Spleen (tissue), 11 donors: ENCODE measurements at regions not wholly inside any gene's neighbourhood (a gene's known extent, or its start where the extent isn't known, plus 50 kb on each side); places are given as distances from the start of the nearest gene placed in this dataset.

ENCODE experiments used
- DNase-seq: peaks from one replicate; pipeline ENCODE4 v3.0.0-alpha.2; 2020
- H3K27ac ChIP-seq, 8 donors: fragments of 200-600 bp; sonication (generic) in 7 of 8; 1 replicate in 4 of 8; 2 replicates in 4 of 8; pipeline versions ENCODE4 v1.5.0 to v1.8.0; 2016 to 2021; ENCODE audit warnings: inconsistent platforms in 4 of 8, mild to moderate bottlenecking in 4 of 8, moderate library complexity in 1 of 8
- H3K27me3 ChIP-seq, 7 donors: fragments of 200-600 bp; sonication (generic) in 6 of 7; replicated peaks in 1 of 7; 1 replicate in 4 of 7; 2 replicates in 3 of 7; pipeline versions ENCODE4 v1.5.0 to v1.8.0; 2016 to 2021; ENCODE audit warnings: inconsistent platforms in 3 of 7, mild to moderate bottlenecking in 1 of 7
- H3K36me3 ChIP-seq, 6 donors: fragments of 200-600 bp; sonication (generic) in 5 of 6; 1 replicate in 4 of 6; 2 replicates in 2 of 6; pipeline versions ENCODE4 v1.5.0 to v1.8.0; 2016 to 2021; ENCODE audit warnings: inconsistent platforms in 2 of 6
- H3K4me1 ChIP-seq, 6 donors: fragments of 200-600 bp; sonication (generic) in 5 of 6; 1 replicate in 3 of 6; 2 replicates in 3 of 6; pipeline versions ENCODE4 v1.5.0 to v1.8.0; 2016 to 2021; ENCODE audit warnings: inconsistent platforms in 3 of 6
- H3K4me3 ChIP-seq, 8 donors: fragments of 200-600 bp; sonication (generic) in 7 of 8; 1 replicate in 4 of 8; 2 replicates in 4 of 8; pipeline versions ENCODE4 v1.5.0 to v1.8.0; 2016 to 2021; ENCODE audit warnings: inconsistent platforms in 4 of 8, mild to moderate bottlenecking in 4 of 8, moderate library complexity in 2 of 8
- H3K9me3 ChIP-seq, 8 donors: fragments of 200-600 bp; sonication (generic) in 7 of 8; 1 replicate in 4 of 8; 2 replicates in 4 of 8; pipeline versions ENCODE4 v1.5.0 to v1.8.0; 2016 to 2021; ENCODE audit warnings: inconsistent platforms in 4 of 8
- CTCF ChIP-seq, 11 experiments: fragments of 200-600 bp in 7 of 11; fragments of 450-650 bp in 4 of 11; sonication (generic) in 4 of 11; IDR thresholded peaks in 8 of 11; conservative IDR thresholded peaks in 3 of 11; 1 replicate in 7 of 11; 2 replicates in 4 of 11; pipeline versions ENCODE4 v1.4.0 to v1.8.0; 2016 to 2021; ENCODE audit warnings: antibody characterized with exemption in 11 of 11, inconsistent platforms in 4 of 11, mild to moderate bottlenecking in 1 of 11
- POLR2A ChIP-seq, 3 donors: fragments of 450-650 bp; IDR thresholded peaks; one replicate each; pipeline ENCODE4 v1.5.1; 2017; ENCODE audit warnings: antibody characterized with exemption in 3 of 3, mild to moderate bottlenecking in 1 of 3
- POLR2AphosphoS5 ChIP-seq, 3 donors: sonication (generic); formaldehyde crosslinking; IDR thresholded peaks; one replicate each; pipeline ENCODE4 v1.5.1; 2017; ENCODE audit warnings: antibody characterized with exemption in 3 of 3
- WGBS, 5 donors: extraction: QIAGEN DNeasy Blood & Tissue Kit in 3 of 5; methylation state at CpG; one replicate each; pipeline versions ENCODE4 v1.1.5 to v1.1.7; 2013 to 2018; 5-methylcytosine and 5-hydroxymethylcytosine counted together
- intact Hi-C: fragments of 100-400 bp; cut with DNase I; formaldehyde crosslinking; loops from one replicate; pipeline ENCODE4 v1.15.0; 2023; ENCODE audit warnings: low total_unique reads
- donor health status: healthy with polysubstance abuse.
- donor health status: DM: no; HTN: no; CAD: no; lungs with moderate emphysema.
- donor health status: DM: no; HTN: no; CAD: no.
- donor health status: Bipolar disorder and iron deficiency.
- donor health status: healthy.
- donor health status: DM: no; HTN: no; CAD: no.
- donor health status: DM: yes; HTN: yes; CAD: no.

GRCh38 chr13:112325142-112325808 is 50.9 kb upstream of the SPACA7 start:
- TF ChIP-seq POLR2A (IDR thresholded peaks at IDR 0.05) (no peak), CTCF (IDR thresholded peaks at IDR 0.05 in 8 of 11, conservative IDR thresholded peaks at IDR 0.05 in 3 of 11) (no peak), POLR2AphosphoS5 (IDR thresholded peaks at IDR 0.05) (no peak)
- 59 to 65% (median 63%) methylated on average over 26 of the region's 26 CpGs for WGBS, 5 donors
- intact Hi-C loops = no loop called here
- Histone ChIP-seq H3K27ac (no peak overlapping the region), H3K27me3 (peaks cover 0 to 28% (median 0%) of the 10 kb centered on the region in 7 donors), H3K4me3 (no peak overlapping the region), H3K9me3 (no peaks in the 10 kb centered on the region), H3K4me1 (no peaks in the 10 kb centered on the region), H3K36me3 (no peaks in the 10 kb centered on the region)
- no peak for DNase-seq

GRCh38 chr13:112325920-112326645 is 50.1 kb upstream of the SPACA7 start:
- peaks cover 0 to 3% (median 0%) of the 10 kb centered on the region in 8 donors for H3K9me3 ChIP-seq
- 78 to 90% (median 83%) methylated on average over 21 to 26 of the region's 26 CpGs for WGBS, 5 donors
- no peak overlapping the region for H3K4me3 ChIP-seq
- H3K27ac ChIP-seq = no peak overlapping the region
- no peak for DNase-seq
- no peaks in the 10 kb centered on the region for H3K36me3 ChIP-seq
- H3K27me3 ChIP-seq = peaks cover 0 to 36% (median 8%) of the 10 kb centered on the region in 7 donors
- peaks cover 0 to 5% (median 0%) of the 10 kb centered on the region in 6 donors for H3K4me1 ChIP-seq
- intact Hi-C loops = no loop called here
- TF ChIP-seq POLR2AphosphoS5 (IDR thresholded peaks at IDR 0.05) = no peak
- no peak for TF ChIP-seq POLR2A (IDR thresholded peaks at IDR 0.05)
- TF ChIP-seq CTCF (IDR thresholded peaks at IDR 0.05 in 8 of 11, conservative IDR thresholded peaks at IDR 0.05 in 3 of 11) = no peak
